IPS-NIHi11 (cell line): ENCODE measurements at regions not wholly inside any gene's neighbourhood (a gene's known extent, or its start where the extent isn't known, plus 50 kb on each side); places are given as distances from the start of the nearest gene placed in this dataset.
"Not testable (repeated sequence)": the region's sequence is repeated elsewhere in the genome, so short reads cannot be mapped to it uniquely, and the experiment has no call there.

ENCODE experiments used
- DNase-seq: peaks from one replicate; pipeline ENCODE4 v3.0.0; 2012; ENCODE audit warnings: mixed read lengths, low spot score

DNA sequence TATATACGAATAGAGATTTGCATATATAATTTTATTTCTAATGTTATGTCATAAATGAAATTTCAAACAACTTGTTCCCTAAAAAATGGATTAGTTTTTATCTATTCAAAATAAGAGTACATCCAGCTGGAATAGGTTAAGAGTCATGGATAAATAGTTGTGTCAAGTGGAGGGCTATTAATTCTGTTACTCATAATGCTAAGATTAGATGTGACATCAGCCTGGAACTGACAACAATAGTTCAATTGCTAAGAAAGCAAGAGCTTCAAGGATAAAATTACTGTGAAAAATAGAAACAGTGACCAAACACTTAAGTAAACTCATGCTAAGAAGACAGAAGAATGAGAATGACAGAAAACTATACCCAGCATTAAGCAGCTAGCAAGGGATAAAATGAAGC lies 92.2 kb upstream of the CDH9 start:
- no peak for DNase-seq

DNA sequence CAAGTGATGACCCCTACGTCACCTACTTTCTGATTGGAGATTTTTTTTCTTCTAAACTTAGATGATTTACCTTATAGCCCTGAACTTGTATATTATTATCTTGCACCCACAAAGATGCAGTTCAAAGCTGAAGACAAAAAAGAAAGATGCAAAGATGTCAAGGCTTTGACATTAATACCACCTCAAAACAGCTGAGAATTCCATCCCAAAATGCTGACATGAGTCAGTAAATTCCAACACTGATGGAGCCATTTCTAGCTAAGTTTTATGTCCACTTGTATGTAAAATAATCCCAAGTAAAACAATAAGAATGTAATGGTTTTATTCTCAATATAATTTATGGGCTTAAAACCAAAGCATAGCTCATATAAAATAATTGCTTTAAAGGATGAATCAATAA lies 91.5 kb upstream of the CDH9 start:
- DNase-seq, result no peak

DNA sequence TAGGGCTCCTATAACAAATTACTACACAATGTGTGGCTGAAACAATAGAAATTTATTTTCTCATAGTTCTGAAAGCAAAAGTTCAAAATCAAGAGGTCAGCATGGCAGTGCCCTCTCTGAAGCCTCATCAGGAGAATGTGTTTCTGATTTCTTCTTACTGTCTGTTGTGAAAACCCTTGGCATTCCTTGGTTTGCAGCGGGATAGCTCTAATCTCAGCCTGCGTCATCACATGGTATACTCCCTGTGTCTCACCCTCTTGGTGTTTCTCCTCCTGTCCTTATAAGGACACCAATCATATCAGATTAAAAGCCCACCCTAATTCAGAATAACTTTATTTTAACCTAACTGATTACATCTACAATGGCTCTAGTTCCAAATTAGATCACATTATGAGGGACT lies 87.5 kb upstream of the CDH9 start:
- DNase-seq, result no peak

DNA sequence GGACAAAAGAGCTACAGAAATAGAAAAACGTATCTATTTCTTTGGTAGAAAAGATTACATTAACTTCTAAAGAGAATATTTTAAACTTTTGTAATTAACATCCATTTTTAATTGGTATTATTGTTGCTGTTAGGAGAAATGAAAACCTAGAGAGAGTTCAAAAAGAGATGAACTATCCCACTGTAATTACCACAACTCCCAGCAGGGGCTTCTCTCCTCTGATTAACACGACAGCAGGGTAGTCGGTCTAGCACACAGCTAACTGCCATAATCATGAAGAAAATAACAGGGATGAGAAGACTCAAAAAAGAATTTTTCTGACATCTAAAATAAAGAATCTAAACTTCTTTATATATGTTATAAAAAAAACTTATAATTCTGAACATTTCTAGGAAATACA lies 86.2 kb upstream of the CDH9 start:
- DNase-seq, result peak; percentile 25

DNA sequence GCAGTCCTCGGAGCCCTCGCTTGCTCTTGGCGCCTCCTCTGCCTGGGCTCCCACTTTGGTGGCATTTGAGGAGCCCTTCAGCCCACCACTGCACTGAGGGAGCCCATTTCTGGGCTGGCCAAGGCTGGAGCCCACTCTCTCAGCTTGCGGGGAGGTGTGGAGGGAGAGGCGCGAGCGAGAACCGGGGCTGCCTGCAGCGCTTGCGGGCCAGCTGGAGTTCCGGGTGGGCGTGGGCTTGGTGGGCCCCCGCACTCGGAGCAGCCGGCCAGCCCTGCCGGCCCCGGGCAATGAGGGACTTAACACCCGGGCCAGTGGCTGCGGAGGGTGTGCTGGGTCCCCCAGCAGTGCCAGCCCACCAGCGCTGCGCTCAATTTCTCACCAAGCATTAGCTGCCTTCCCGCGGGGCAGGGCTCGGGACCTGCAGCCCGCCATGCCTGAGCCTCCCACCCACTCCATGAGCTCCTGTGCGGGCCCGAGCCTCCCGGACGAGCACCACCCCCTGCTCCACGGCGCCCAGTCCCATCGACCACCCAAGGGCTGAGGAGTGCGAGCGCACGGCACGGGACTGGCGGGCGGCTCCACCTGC lies 81.4 kb upstream of the CDH9 start:
- not testable (repeated sequence) for DNase-seq

DNA sequence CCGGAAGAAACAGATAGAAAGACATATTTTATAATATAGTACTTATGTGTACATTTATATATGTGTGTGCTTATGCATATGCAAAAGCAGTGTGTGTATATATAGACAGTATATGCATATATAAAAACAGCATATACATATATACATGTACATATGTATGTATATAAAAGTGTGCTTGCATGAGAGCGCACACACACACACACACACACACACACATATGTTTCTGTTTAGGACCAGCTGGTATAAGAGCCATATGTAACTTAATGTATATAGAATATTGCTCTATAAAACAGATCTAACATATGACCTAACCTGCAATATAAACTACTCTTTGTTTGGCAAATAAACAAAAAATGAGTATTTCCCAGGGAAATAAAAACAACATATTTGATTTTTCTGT lies 65.1 kb upstream of the CDH9 start:
- no peak for DNase-seq

DNA sequence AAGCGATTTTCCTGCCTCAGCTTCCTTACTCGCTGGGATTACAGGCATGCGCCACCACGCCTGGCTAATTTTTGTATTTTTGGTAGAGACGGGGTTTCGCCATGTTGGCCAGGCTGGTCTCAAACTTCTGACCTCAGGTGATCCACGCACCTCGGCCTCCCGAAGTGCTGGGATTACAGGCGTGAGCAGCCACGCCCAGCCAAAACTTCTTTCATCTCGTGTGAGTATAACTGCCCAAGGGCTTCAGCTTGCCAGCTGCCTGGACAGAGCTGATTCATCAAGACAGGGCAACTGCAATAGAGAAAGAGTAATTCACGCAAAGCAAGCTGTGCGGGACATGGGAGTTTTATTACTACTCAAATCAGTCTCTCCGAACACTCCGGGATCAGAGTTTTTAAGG lies 57.4 kb upstream of the CDH9 start:
- DNase-seq, result not testable (repeated sequence)

DNA sequence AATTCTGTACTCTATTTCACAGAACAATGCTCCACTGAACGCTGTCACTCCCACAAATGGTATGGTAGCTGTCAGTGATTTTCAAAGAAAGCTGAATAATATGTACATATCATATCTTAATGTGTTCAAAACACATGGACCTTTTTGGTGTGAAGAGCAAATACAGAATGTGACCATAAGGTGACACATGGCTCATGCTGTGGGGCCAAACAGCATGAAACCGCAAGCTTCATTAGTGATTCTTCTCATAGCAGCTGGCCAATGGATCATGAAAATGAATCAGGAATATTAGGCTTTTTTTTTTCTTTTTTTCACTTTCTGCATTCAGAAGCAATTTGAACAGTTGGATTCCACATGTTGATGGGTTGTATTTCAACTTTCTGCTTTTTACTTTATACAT lies 54.9 kb upstream of the CDH9 start:
- peak; percentile 31 for DNase-seq

DNA sequence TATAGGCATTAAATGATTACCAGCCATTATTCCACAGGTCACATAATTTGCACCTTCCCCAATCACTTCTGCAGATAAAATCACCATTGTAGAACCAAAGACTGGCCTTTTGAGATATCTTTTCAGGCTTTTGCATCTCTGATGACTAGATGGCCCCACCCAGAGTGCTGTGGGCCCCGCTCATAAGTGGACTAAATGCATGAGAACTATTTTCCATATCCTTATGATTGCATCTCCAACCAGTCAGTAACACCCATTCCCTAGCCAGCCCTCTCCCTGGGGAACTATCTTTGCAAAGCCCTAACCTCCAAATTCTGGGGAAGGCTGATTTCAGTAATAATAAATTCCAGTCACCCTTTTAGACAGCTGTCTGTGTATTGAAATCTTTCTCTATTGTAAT lies 53.5 kb upstream of the CDH9 start:
- no peak for DNase-seq

DNA sequence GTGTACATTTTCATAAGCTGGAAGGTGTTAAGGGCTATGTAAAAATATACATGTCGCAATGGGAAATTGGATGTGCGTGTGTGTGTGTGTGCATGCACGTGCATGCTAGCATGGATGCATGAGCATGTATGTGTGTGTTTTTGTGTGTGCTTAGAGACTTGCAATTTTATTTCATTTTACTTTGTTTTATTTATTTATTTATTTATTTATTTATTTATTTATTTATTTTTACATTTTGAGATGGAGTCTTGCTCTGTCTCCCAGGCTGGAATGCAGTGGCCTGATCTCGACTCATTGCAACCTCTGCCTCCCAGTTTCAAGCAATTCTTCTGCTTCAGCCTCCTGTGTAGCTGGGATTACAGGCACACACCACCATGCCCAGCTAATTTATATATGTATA lies 50.4 kb upstream of the CDH9 start:
- DNase-seq, result not testable (repeated sequence)
